ENCODE measurements at regions not wholly inside any gene's neighbourhood (a gene's known extent, or its start where the extent isn't known, plus 50 kb on each side); places are given as distances from the start of the nearest gene placed in this dataset.

DNA sequence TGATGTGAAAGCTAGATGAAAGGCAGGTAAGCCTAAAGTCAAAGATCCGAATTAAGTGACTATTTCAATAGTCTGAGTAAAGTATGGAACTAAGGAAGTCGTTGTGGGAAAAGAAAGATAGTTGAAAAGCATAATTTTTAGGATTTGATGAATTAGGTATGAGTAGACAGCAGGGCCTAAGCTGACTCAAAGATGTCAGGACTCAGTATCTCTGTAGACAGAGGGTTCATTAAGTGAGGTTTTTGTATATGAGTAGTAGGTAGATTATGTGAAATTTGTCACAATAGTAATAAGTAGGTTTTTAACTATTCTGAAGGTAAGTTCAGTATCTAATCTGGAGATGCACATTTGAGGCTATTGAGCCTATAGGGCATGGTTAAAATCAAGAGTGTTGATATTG is 196.4 kb downstream of the RASSF9 start:
- no peak overlapping the region for H3K4me2 ChIP-seq (ENCODE audit: extremely low read depth, insufficient read depth, low read length)
- DNase-seq (ENCODE audit: low read depth in 2 of 2) = no peak
- H2AFZ ChIP-seq (ENCODE audit: low read length) = no peak overlapping the region
- no peak overlapping the region for H3K4me3 ChIP-seq (replicated peaks in 1 of 4; ENCODE audit: control extremely low read depth in 1 of 4, insufficient read depth in 1 of 4, low read depth in 3 of 4, low read length in 4 of 4)
- no peak overlapping the region for H3K27ac ChIP-seq (ENCODE audit: insufficient read depth, low read length)
- no peaks in the 10 kb centered on the region for H3K36me3 ChIP-seq (ENCODE audit: control insufficient read depth, insufficient read depth, low read length)
- no peaks in the 10 kb centered on the region for H4K20me1 ChIP-seq (ENCODE audit: control insufficient read depth, extremely low read depth, insufficient read depth, low read length)
- H3K79me2 ChIP-seq (ENCODE audit: control insufficient read depth, insufficient read depth, low read length) = no peaks in the 10 kb centered on the region
- no peaks in the 10 kb centered on the region for H3K9me3 ChIP-seq (ENCODE audit: control insufficient read depth, insufficient read depth, low read depth, low read length)
- no peaks in the 10 kb centered on the region for H3K4me1 ChIP-seq (ENCODE audit: control insufficient read depth, extremely low read depth, insufficient read depth, low read length)
- no peak overlapping the region for H3K9ac ChIP-seq (ENCODE audit: insufficient read depth, low read length)
- H3K27me3 ChIP-seq (ENCODE audit: control insufficient read depth, insufficient read depth, low read length) = no peaks in the 10 kb centered on the region
- no peak for TF ChIP-seq EZH2 (IDR thresholded peaks at IDR 0.05; ENCODE audit: low read length, missing control alignments)
- no peak for TF ChIP-seq CTCF (conservative IDR thresholded peaks at IDR 0.05 in 1 of 2, IDR thresholded peaks at IDR 0.05 in 1 of 2; ENCODE audit: low read depth in 1 of 2, low read length in 2 of 2)

GRCh38 chr12:85641796-85642195 is 194.4 kb downstream of the RASSF9 start:
- Histone ChIP-seq H3K9ac (ENCODE audit: insufficient read depth, low read length) (no peak overlapping the region), H3K27ac (ENCODE audit: insufficient read depth, low read length) (no peak overlapping the region), H3K36me3 (ENCODE audit: control insufficient read depth, insufficient read depth, low read length) (no peaks in the 10 kb centered on the region), H3K79me2 (ENCODE audit: control insufficient read depth, insufficient read depth, low read length) (no peaks in the 10 kb centered on the region), H3K4me1 (ENCODE audit: control insufficient read depth, extremely low read depth, insufficient read depth, low read length) (no peaks in the 10 kb centered on the region), H3K9me3 (ENCODE audit: control insufficient read depth, insufficient read depth, low read depth, low read length) (no peaks in the 10 kb centered on the region), H3K4me2 (ENCODE audit: extremely low read depth, insufficient read depth, low read length) (no peak overlapping the region), H3K27me3 (ENCODE audit: control insufficient read depth, insufficient read depth, low read length) (no peaks in the 10 kb centered on the region), H3K4me3 (replicated peaks in 1 of 4; ENCODE audit: control extremely low read depth in 1 of 4, insufficient read depth in 1 of 4, low read depth in 3 of 4, low read length in 4 of 4) (no peak overlapping the region), H2AFZ (ENCODE audit: low read length) (peak overlapping the region; percentile 34), H4K20me1 (ENCODE audit: control insufficient read depth, extremely low read depth, insufficient read depth, low read length) (no peaks in the 10 kb centered on the region)
- TF ChIP-seq EZH2 (IDR thresholded peaks at IDR 0.05; ENCODE audit: low read length, missing control alignments) (no peak), CTCF (conservative IDR thresholded peaks at IDR 0.05 in 1 of 2, IDR thresholded peaks at IDR 0.05 in 1 of 2; ENCODE audit: low read depth in 1 of 2, low read length in 2 of 2) (no peak)
- peak in 1 of 2 donors; percentile 10 for DNase-seq (ENCODE audit: low read depth in 2 of 2)

DNA sequence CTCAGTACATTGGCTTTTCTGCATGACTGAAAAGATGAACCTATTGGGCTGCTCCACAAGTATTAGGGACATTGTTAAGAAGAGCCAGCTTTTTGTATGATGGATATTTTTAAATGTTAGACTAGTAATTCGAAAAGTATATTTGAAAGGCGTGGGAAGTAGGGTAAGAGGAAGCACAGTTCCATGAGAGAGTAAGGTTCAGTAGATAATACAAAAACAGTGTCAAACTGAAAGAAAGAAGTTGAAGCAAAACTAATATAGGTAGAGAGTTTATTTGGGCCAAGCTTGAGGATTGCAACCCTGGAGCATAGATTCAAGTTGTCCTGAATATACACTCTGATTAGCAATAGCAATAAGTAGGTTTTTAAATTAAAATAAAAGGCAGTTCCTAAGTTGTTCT is 193.9 kb downstream of the RASSF9 start:
- Histone ChIP-seq H3K4me3 (replicated peaks in 1 of 4; ENCODE audit: control extremely low read depth in 1 of 4, insufficient read depth in 1 of 4, low read depth in 3 of 4, low read length in 4 of 4) (no peak overlapping the region), H3K27me3 (ENCODE audit: control insufficient read depth, insufficient read depth, low read length) (no peaks in the 10 kb centered on the region), H2AFZ (ENCODE audit: low read length) (no peak overlapping the region), H3K4me2 (ENCODE audit: extremely low read depth, insufficient read depth, low read length) (no peak overlapping the region), H3K36me3 (ENCODE audit: control insufficient read depth, insufficient read depth, low read length) (no peaks in the 10 kb centered on the region), H3K27ac (ENCODE audit: insufficient read depth, low read length) (no peak overlapping the region), H4K20me1 (ENCODE audit: control insufficient read depth, extremely low read depth, insufficient read depth, low read length) (no peaks in the 10 kb centered on the region), H3K9me3 (ENCODE audit: control insufficient read depth, insufficient read depth, low read depth, low read length) (no peaks in the 10 kb centered on the region), H3K79me2 (ENCODE audit: control insufficient read depth, insufficient read depth, low read length) (no peaks in the 10 kb centered on the region), H3K4me1 (ENCODE audit: control insufficient read depth, extremely low read depth, insufficient read depth, low read length) (no peaks in the 10 kb centered on the region), H3K9ac (ENCODE audit: insufficient read depth, low read length) (no peak overlapping the region)
- TF ChIP-seq EZH2 (IDR thresholded peaks at IDR 0.05; ENCODE audit: low read length, missing control alignments) = no peak
- no peak for DNase-seq (ENCODE audit: low read depth in 2 of 2)
